NOMO-1 treated with dmso at 0.1 percent for 144 hours (cell line): ENCODE measurements at regions not wholly inside any gene's neighbourhood (a gene's known extent, or its start where the extent isn't known, plus 50 kb on each side); places are given as distances from the start of the nearest gene placed in this dataset.

Experiments
- DNase-seq: peaks from one replicate; lab custom pipeline; 2025; ENCODE audit not compliant: unreplicated experiment; lab: John Stamatoyannopoulos, UW

DNA sequence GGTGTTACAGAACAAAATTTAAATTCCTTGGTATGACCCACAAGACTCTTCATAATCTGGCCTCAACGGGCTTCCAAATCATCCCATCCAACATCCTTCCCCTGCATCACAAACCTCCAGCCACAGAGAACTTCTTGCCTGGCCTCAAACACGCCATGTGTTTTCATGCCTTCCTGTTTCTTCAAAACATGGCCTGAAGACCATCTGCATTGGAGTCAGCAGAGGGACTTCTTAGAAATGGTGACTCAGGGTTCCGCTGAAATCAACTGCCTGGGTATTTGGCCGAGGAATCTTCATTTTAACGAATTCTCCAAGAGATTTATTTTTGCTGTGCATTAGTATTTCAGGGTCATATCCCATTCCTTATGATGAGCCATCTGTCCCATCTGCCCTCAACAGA is 138.1 kb upstream of the RAP2B start:
- DNase-seq, result no peak

- no peak for DNase-seq
Measured at GRCh38 chr3:153026026-153026425, 136.0 kb upstream of the RAP2B start.

GRCh38 chr3:153028381-153028780 is 133.6 kb upstream of the RAP2B start:
- DNase-seq, result no peak

DNA sequence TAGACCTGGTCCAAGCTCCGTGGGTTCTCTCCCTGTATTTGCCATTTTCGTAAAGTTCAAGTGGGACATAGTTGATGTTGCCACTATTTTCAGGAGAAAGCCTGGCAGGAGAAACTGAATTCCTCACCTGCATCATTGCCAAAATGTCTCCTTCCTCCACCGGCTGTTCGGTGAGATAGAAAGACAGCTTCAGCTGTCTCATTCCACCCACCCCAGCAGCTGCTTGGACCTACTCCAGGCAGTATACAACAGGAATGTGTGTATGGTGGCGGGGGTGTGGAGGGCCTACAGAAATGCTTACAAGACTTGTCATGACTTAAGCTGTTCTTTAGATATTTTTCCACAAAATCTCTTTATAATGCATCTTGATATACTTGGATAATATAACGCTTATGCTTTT is 132.7 kb upstream of the RAP2B start:
- no peak for DNase-seq

- no peak for DNase-seq
Measured at GRCh38 chr3:153032891-153033290, 129.1 kb upstream of the RAP2B start.

DNA sequence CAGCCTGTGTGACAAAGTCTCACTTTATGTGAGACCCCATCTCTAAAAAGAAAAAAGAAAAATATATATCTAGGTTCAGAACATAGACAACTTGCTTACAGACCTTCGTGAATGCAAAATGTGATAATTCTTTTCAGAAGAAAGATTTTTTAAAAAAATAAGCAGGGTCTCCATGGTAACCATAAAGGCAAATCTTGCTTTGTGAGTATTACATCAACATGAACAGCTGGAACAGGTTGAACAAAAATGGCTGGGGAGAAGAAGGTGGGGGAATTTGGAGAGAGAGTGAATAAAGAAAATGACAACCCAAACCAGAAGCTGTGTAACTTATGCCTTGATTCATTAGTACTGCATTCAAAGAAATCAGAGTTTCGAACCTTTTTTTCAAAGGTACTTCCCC is 125.2 kb upstream of the RAP2B start:
- DNase-seq, result no peak

- DNase-seq, result no peak
Measured at GRCh38 chr3:153038367-153038766, 123.7 kb upstream of the RAP2B start.

DNA sequence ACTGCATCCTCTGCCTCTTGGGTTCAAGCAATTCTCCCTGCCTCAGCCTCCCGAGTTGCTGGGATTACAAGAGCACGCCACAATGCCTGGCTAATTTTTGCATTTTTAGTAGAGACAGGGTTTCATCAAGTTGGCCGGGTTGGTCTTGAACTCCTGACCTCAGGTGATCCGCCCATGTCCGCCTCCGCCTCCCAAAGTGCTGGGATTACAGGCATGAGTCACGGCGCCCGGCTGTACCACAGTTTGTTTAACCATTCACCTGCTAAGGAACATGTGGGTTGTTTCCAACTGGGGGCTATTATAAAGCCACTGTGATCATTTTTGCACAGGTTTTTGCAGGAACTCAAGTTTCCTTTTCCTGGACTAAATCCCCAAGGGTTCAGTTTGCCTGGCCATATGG is 123.2 kb upstream of the RAP2B start:
- DNase-seq, result no peak

DNA sequence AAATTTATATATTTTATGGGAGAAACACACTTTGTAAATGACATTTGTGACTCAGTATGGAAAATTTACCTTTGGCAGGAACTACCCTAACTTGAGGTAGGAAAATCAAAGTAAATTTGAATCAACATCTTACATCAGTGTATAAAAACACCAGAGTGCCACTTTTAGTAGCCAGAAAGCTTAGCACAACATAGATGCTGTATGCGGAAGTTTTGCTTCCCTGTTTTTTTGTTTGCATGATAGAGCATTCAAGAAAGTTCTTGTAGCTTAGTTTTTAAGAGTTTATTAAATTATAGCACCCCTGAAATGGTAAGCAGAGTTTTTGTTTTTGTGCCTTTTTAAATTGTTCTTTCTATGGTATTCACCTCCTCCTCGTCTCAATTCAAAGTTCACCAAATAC is 120.8 kb upstream of the RAP2B start:
- DNase-seq, result no peak

DNA sequence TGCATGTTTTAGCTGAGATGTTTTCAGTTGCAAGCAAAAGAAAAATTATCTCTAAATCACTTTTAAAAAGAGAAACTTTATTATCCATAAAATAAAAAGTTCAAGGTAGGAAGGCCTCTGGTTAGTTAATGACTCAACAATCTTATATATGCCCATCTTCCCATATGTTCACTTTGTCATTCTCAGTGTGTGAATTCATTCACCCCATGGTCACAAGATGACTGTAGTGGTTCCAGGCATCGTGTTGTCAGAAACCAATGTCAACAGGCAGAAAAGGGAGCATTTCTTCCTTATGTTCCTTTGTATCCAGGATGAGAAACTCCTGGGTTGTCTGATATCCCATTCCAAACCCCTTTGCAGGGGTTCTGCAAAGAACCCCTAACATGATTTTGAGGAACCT is 119.9 kb upstream of the RAP2B start:
- no peak for DNase-seq

DNA sequence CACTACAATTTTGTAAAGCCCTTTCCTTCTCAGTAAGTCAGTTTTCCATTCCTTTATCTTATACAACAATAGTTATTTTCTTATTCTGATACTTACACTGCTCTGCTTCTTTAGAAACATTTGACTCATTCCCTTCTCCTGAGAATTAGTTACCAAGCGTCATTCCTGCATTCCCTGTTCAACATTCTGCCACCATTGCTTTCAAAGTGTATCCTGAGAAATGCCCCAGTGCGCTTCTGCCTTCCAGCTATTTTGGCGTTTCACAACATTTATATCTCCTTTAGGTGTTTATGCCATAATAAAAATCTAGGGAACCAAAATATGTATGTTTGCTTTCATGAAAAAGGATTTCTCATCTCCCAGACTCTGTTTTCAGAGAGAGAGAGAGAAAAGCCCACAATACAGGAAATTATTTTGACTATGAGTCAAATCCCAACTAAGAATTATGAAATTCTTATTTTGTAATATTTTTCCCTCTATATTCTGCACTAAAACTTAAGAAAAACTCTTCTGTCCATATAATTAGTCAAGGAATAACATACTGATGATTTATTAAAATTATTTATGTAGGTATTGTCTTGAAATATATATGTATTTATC is 118.2 kb upstream of the RAP2B start:
- DNase-seq, result no peak

DNA sequence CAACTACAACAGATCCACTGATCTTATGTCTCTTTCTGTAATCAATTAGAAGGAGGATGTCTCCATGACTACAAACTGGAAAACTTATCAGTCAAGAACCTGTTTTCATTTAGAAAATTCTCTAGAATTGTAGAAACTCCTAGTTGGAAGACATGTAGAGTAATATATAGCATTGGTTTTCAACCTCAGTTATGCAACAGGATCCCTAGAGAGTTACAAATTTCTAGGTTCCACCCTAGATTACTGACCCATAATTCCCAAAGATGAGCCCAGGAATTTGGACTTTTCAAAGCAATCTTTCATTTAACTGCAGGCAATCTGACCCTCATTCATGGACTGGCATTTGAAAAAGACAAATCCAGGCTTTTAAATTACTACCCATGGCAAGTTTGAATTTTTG is 116.9 kb upstream of the RAP2B start:
- no peak for DNase-seq

GRCh38 chr3:153050978-153051377 is 111.0 kb upstream of the RAP2B start:
- DNase-seq, result no peak

DNA sequence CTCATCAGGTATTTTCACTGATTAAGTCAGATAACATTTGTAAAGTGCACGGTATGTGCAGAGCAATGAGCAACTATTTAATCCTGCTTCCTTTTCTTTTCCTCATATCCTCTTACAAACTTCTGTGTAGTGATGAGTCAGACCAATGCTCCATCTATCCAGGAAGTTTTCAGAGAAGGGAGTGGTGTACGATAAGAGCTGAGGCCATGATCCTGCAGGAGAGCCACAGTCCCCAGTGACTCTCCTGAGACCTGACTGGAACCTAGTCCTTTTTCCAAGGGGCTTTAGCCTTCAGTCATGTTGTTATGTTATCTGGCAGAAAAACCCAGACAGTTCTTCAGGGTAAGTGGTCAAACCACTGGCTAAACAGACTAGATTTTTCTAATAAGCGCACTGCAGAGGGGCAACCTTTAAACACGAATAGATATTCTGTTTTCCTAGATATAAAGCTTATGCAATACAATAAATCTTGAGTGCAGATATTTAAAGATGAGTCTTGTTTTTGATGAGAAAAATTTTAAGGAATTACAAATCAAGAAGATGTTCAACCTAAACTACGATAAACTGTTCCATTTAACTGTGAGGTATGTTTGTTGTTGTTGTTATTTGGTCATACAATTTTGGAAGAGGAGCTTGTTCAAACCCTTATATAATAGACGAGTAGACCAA is 110.5 kb upstream of the RAP2B start:
- no peak for DNase-seq

DNA sequence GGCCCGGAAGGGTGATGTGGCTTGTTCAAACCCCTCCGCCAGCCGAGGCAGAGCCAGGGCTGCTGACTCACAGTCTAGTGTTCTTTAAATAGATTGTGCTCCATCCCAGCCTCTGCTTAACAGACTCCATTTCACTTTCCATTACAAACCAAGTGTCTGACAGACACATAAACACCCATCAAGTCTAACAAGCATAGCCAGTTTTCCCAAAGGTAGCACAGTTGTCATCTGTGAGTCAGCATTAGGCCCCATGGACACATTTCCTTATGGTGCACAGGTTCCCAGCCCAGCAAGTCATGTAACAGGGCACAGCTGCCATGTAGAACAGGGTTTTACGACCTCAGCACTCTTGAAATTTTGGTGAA is 109.9 kb upstream of the RAP2B start:
- DNase-seq, result peak; percentile 37

DNA sequence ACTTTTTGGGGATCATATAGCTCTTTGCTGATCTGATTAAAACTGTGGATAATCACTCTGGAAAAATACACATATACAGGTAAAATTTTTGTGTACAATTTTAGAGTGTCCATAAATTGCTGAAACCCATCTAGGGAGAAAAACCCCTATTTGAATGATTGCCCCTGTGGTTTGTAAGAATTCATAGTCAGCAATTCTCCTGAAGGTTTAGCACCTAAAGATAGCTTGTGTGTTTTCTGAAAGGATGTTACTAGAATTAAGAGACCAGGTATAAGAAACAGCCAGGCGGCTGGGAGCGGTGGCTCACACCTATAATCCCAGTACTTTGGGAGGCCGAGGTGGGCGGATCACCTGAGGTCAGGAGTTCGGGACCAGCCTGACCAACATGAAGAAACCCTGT is 106.8 kb upstream of the RAP2B start:
- no peak for DNase-seq

DNA sequence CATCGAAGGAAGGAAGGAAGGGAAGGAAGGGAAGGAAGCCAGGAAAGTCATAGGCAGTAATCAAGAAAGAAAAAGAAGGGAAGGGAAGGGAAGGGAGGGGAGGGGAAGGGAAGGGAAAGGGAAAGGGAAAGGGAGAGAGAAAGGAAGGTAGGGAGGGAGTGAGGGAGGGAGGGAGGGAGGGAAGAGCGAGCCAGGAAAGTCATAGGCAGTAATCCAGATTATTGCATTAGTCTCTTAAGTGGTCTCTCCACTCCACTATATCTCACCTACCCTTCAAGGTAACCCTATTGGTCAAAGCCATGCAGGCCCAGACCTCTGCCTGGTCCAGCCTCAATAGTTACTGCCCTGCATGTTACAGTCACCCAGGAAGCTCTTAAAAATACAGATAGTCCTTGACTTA is 106.2 kb upstream of the RAP2B start:
- no peak for DNase-seq

- DNase-seq, result peak; percentile 22
Measured at GRCh38 chr3:153058031-153058688, 103.9 kb upstream of the RAP2B start.

DNA sequence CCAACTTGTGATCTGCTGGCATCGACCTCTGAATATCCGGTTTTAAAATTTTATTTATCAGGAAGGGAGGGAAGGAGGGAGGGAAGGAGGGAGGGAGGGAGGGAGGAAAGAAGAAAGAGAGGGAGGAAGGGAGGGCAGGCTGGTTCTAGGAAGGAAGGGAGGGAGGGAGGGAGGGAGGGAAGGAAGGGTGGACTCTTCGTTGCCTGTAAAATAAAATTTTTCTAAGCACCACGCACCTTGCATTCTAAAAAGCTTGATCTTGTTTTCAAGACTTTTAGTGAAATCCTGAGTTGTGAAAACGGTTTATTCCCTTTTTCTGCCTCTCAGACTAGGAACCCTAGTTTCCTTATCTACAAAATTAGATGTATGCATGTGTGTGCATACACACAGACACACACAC is 101.7 kb upstream of the RAP2B start:
- no peak for DNase-seq

- DNase-seq, result no peak
Measured at GRCh38 chr3:153061938-153062528, 100.0 kb upstream of the RAP2B start.

DNA sequence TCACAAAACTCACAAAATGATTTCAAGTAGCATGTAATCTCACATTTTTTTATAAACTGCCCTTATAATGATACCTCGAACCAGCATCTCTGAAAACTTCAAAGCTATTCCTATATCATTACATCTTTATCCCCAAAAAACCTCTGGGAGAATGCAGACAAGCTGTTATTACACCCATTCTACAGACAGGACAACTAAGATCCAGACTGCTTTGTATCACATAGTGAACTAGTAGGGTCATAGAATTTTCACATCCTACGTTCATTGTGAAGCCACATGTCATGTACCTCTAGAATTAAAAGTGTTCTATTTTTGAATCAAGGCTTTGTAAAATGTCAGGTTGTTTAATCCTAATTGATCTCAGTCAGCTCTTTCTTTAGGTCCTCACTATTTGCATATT is 98.7 kb upstream of the RAP2B start:
- no peak for DNase-seq

DNA sequence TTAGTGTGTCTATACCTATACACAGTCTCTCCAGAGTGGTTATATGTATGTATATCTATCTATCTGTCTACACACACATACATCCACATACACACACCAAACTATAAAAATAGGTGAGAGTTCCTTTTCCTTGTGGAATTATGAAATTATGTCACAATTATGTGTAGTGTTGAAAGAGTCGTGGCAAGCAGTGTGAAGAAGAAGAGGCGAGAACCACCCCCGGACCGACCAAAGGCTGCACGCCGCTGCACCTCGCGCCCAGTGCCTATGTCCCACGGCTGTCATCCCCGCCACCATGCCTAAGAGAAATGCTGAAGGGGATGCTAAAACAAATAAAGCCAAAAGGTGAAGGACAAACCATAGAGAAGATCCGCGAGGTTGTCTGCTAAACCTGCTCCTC is 95.0 kb upstream of the RAP2B start:
- no peak for DNase-seq
